Right lobe of liver (tissue), 4 donors: ENCODE measurements at regions not wholly inside any gene's neighbourhood (a gene's known extent, or its start where the extent isn't known, plus 50 kb on each side); places are given as distances from the start of the nearest gene placed in this dataset.

Source experiments
- CTCF ChIP-seq, 4 donors: fragments of 200-600 bp in 3 of 4; fragments of 450-650 bp in 1 of 4; IDR thresholded peaks; one replicate each; pipeline versions ENCODE4 v1.5.1 to v1.8.0; 2016 to 2022; ENCODE audit warnings: antibody characterized with exemption in 4 of 4, mild to moderate bottlenecking in 2 of 4
- POLR2A ChIP-seq: fragments of 450-650 bp; IDR thresholded peaks from one replicate; pipeline ENCODE4 v1.6.1; 2017; ENCODE audit warnings: antibody characterized with exemption, mild to moderate bottlenecking
- donor health status: DM: no; HTN: no; CAD: no.
- donor health status: DM: no; HTN: no; CAD: no.
- donor health status: DM: no; HTN: yes; CAD: no.

- no peak for TF ChIP-seq POLR2A
- no peak for TF ChIP-seq CTCF (IDR thresholded peaks at IDR 0.05)
Measured at GRCh38 chr2:107430006-107430405, 396.7 kb upstream of the RGPD4 start.
